Liver (tissue), 8 donors: ENCODE measurements at regions not wholly inside any gene's neighbourhood (a gene's known extent, or its start where the extent isn't known, plus 50 kb on each side); places are given as distances from the start of the nearest gene placed in this dataset.

Experiments used
- DNase-seq: peaks from one replicate; pipeline ENCODE4 v3.0.0-alpha.2; 2017; ENCODE audit warnings: low spot score
- H3K27ac ChIP-seq, 2 donors: one replicate each; pipeline ENCODE4 v1.7.0; 2013; ENCODE audit warnings: inconsistent platforms in 2 of 2, low read length in 2 of 2, control low read depth in 1 of 2, low read depth in 1 of 2, mild to moderate bottlenecking in 1 of 2
- H3K27me3 ChIP-seq, 4 donors: one replicate each; pipeline versions ENCODE4 v1.6.1 to v1.7.0; 2013; ENCODE audit warnings: low read length in 3 of 4, inconsistent platforms in 1 of 4, mild to moderate bottlenecking in 1 of 4, moderate library complexity in 1 of 4; ENCODE audit not compliant: control insufficient read depth in 4 of 4, insufficient read depth in 4 of 4
- H3K36me3 ChIP-seq, 4 donors: one replicate each; pipeline versions ENCODE4 v1.6.1 to v1.7.0; 2013; ENCODE audit warnings: low read length in 3 of 4, mild to moderate bottlenecking in 3 of 4, low read depth in 1 of 4, moderate library complexity in 1 of 4; ENCODE audit not compliant: control insufficient read depth in 4 of 4, insufficient read depth in 3 of 4
- H3K4me1 ChIP-seq, 4 donors: one replicate each; pipeline versions ENCODE4 v1.6.1 to v1.7.0; 2013; ENCODE audit warnings: low read length in 3 of 4, mild to moderate bottlenecking in 3 of 4, moderate library complexity in 1 of 4; ENCODE audit not compliant: control insufficient read depth in 4 of 4, insufficient read depth in 4 of 4
- H3K4me3 ChIP-seq, 3 donors: one replicate each; pipeline versions ENCODE4 v1.6.1 to v1.7.0; 2013; ENCODE audit warnings: low read length in 3 of 3, control low read depth in 1 of 3, low read depth in 1 of 3, mild to moderate bottlenecking in 1 of 3
- H3K9ac ChIP-seq, 2 donors: one replicate each; pipeline ENCODE4 v1.7.0; 2013; ENCODE audit warnings: low read length in 2 of 2, mild to moderate bottlenecking in 2 of 2, moderate library complexity in 2 of 2, control low read depth in 1 of 2, low read depth in 1 of 2
- H3K9me3 ChIP-seq, 4 donors: one replicate each; pipeline versions ENCODE4 v1.6.1 to v1.7.0; 2013; ENCODE audit warnings: low read length in 3 of 4; ENCODE audit not compliant: control insufficient read depth in 4 of 4
- EGR1 ChIP-seq, 2 donors: IDR thresholded peaks; 2 replicates each; pipeline ENCODE4 v1.6.1; 2016 to 2018; ENCODE audit warnings: antibody characterized with exemption in 2 of 2, low read depth in 2 of 2
- FOXA1 ChIP-seq: IDR thresholded peaks from 2 replicates; pipeline ENCODE4 v1.6.1; 2016; ENCODE audit warnings: antibody characterized with exemption
- FOXA2 ChIP-seq: IDR thresholded peaks from 2 replicates; pipeline ENCODE4 v1.6.1; 2016; ENCODE audit warnings: antibody characterized with exemption
- GABPA ChIP-seq, 2 donors: IDR thresholded peaks in 1 of 2; conservative IDR thresholded peaks in 1 of 2; 2 replicates each; pipeline ENCODE4 v1.6.1; 2016; ENCODE audit warnings: antibody characterized with exemption in 2 of 2, mild to moderate bottlenecking in 1 of 2, moderate library complexity in 1 of 2
- HNF4A ChIP-seq, 2 donors: conservative IDR thresholded peaks; 2 replicates each; pipeline ENCODE4 v1.6.1; 2016; ENCODE audit warnings: antibody characterized with exemption in 2 of 2, mild to moderate bottlenecking in 2 of 2
- JUND ChIP-seq, 2 donors: IDR thresholded peaks; 2 replicates each; pipeline ENCODE4 v1.6.1; 2016; ENCODE audit warnings: antibody characterized with exemption in 2 of 2
- NR2F2 ChIP-seq: IDR thresholded peaks from 2 replicates; pipeline ENCODE4 v1.6.1; 2016; ENCODE audit warnings: antibody characterized with exemption
- RXRA ChIP-seq, 2 donors: IDR thresholded peaks; 2 replicates each; pipeline ENCODE4 v1.6.1; 2017 to 2018; ENCODE audit warnings: antibody characterized with exemption in 2 of 2, mild to moderate bottlenecking in 1 of 2
- SP1 ChIP-seq: IDR thresholded peaks from 2 replicates; pipeline ENCODE4 v1.6.1; 2018; ENCODE audit warnings: antibody characterized with exemption, mild to moderate bottlenecking
- TAF1 ChIP-seq: conservative IDR thresholded peaks from 2 replicates; pipeline ENCODE4 v1.6.1; 2016; ENCODE audit warnings: antibody characterized with exemption, mild to moderate bottlenecking
- YY1 ChIP-seq: IDR thresholded peaks from 2 replicates; pipeline ENCODE4 v1.6.1; 2016; ENCODE audit warnings: antibody characterized with exemption, mild to moderate bottlenecking
- WGBS: extraction: QIAGEN DNeasy Blood & Tissue Kit; methylation state at CpG from one replicate; pipeline ENCODE4 v1.1.7; 2013; 5-methylcytosine and 5-hydroxymethylcytosine counted together
- TF ChIP-seq, protein P1 (sequence below): IDR thresholded peaks from 2 replicates; pipeline ENCODE4 v1.6.1; 2016; ENCODE audit warnings: antibody characterized with exemption
- TF ChIP-seq, protein P2 (sequence below): IDR thresholded peaks from 2 replicates; pipeline ENCODE4 v1.6.1; 2016; ENCODE audit warnings: antibody characterized with exemption, mild to moderate bottlenecking
- TF ChIP-seq, protein P3 (sequence below): fragments of 150-350 bp; IDR thresholded peaks from 2 replicates; pipeline ENCODE4 v1.5.1; 2017; ENCODE audit warnings: improper control_type of control experiment, low read depth, low read length; ENCODE audit not compliant: missing input control
- TF ChIP-seq, protein P4 (sequence below): IDR thresholded peaks from 2 replicates; pipeline ENCODE4 v1.6.1; 2016; ENCODE audit warnings: antibody characterized with exemption
- TF ChIP-seq, protein P5 (sequence below): IDR thresholded peaks from 2 replicates; pipeline ENCODE4 v1.6.1; 2016; ENCODE audit warnings: antibody characterized with exemption
- donor health status: healthy.
- donor health status: healthy.
- donor health status: healthy.
- donor health status: healthy.
- donor health status: healthy.

DNA sequence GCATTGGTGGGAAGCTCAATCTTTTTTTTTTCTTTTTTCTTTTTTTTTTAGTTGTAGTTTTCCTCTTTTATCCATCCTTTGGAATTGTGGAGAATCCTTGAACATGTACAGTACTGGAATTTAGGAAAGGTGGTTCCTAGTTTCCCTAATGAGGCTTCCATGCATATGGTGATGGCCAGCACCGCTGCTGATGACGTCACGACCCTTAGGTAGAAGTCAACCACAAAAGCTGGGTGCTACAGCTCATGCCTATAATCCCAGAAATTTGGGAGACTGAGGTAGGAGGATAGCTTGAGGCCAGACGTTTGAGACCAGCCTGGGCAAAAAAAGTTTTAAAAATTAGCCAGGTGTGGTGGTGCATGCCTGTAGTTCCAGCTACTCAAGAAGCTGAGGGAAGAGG is 79.3 kb upstream of the SOX4 start:
- 83% methylated on average over 4 of the region's 4 CpGs for WGBS
- no peak overlapping the region for H3K27ac ChIP-seq
- H3K9ac ChIP-seq = no peak overlapping the region
- TF ChIP-seq EGR1 (IDR thresholded peaks at IDR 0.05; ENCODE audit: low read depth in 2 of 2) (no peak), NR2F2 (no peak), GABPA (IDR thresholded peaks at IDR 0.05 in 1 of 2, conservative IDR thresholded peaks at IDR 0.05 in 1 of 2) (no peak), YY1 (no peak), JUND (IDR thresholded peaks at IDR 0.05) (no peak), RXRA (IDR thresholded peaks at IDR 0.05) (no peak), FOXA1 (no peak), HNF4A (conservative IDR thresholded peaks at IDR 0.05) (no peak)
- TF ChIP-seq, protein P1, sequence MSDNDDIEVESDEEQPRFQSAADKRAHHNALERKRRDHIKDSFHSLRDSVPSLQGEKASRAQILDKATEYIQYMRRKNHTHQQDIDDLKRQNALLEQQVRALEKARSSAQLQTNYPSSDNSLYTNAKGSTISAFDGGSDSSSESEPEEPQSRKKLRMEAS = no peak
- TF ChIP-seq, protein P2, sequence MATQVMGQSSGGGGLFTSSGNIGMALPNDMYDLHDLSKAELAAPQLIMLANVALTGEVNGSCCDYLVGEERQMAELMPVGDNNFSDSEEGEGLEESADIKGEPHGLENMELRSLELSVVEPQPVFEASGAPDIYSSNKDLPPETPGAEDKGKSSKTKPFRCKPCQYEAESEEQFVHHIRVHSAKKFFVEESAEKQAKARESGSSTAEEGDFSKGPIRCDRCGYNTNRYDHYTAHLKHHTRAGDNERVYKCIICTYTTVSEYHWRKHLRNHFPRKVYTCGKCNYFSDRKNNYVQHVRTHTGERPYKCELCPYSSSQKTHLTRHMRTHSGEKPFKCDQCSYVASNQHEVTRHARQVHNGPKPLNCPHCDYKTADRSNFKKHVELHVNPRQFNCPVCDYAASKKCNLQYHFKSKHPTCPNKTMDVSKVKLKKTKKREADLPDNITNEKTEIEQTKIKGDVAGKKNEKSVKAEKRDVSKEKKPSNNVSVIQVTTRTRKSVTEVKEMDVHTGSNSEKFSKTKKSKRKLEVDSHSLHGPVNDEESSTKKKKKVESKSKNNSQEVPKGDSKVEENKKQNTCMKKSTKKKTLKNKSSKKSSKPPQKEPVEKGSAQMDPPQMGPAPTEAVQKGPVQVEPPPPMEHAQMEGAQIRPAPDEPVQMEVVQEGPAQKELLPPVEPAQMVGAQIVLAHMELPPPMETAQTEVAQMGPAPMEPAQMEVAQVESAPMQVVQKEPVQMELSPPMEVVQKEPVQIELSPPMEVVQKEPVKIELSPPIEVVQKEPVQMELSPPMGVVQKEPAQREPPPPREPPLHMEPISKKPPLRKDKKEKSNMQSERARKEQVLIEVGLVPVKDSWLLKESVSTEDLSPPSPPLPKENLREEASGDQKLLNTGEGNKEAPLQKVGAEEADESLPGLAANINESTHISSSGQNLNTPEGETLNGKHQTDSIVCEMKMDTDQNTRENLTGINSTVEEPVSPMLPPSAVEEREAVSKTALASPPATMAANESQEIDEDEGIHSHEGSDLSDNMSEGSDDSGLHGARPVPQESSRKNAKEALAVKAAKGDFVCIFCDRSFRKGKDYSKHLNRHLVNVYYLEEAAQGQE = no peak
- TF ChIP-seq, protein P3, sequence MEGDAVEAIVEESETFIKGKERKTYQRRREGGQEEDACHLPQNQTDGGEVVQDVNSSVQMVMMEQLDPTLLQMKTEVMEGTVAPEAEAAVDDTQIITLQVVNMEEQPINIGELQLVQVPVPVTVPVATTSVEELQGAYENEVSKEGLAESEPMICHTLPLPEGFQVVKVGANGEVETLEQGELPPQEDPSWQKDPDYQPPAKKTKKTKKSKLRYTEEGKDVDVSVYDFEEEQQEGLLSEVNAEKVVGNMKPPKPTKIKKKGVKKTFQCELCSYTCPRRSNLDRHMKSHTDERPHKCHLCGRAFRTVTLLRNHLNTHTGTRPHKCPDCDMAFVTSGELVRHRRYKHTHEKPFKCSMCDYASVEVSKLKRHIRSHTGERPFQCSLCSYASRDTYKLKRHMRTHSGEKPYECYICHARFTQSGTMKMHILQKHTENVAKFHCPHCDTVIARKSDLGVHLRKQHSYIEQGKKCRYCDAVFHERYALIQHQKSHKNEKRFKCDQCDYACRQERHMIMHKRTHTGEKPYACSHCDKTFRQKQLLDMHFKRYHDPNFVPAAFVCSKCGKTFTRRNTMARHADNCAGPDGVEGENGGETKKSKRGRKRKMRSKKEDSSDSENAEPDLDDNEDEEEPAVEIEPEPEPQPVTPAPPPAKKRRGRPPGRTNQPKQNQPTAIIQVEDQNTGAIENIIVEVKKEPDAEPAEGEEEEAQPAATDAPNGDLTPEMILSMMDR = no peak
- TF ChIP-seq, protein P4, sequence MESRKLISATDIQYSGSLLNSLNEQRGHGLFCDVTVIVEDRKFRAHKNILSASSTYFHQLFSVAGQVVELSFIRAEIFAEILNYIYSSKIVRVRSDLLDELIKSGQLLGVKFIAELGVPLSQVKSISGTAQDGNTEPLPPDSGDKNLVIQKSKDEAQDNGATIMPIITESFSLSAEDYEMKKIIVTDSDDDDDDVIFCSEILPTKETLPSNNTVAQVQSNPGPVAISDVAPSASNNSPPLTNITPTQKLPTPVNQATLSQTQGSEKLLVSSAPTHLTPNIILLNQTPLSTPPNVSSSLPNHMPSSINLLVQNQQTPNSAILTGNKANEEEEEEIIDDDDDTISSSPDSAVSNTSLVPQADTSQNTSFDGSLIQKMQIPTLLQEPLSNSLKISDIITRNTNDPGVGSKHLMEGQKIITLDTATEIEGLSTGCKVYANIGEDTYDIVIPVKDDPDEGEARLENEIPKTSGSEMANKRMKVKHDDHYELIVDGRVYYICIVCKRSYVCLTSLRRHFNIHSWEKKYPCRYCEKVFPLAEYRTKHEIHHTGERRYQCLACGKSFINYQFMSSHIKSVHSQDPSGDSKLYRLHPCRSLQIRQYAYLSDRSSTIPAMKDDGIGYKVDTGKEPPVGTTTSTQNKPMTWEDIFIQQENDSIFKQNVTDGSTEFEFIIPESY = no peak
- no peak overlapping the region for H3K4me3 ChIP-seq
- H3K27me3 ChIP-seq = no peaks in the 10 kb centered on the region
- no peaks in the 10 kb centered on the region for H3K9me3 ChIP-seq
- H3K4me1 ChIP-seq = no peaks in the 10 kb centered on the region
- DNase-seq = no peak
- no peaks in the 10 kb centered on the region for H3K36me3 ChIP-seq

DNA sequence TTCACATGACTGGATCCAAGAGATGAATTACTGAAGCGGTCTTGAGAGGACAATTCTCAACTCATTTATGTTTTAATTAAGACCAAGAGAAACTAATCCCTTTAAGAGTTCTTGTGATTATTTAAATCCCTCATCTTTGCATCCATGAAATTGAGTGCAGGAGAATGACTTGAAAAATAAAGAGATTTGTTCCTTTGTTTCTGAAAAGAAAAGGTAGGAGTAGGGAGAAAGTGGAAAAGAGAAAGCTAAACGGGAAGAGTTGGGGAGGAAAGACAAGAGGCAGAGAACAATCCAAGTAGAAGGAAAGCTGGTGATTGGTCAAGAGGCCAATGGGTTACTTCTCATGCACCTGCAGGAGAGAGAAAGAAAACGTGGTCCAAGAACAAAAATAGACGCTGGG is 75.2 kb upstream of the SOX4 start:
- no peaks in the 10 kb centered on the region for H3K9me3 ChIP-seq
- H3K27ac ChIP-seq = no peak overlapping the region
- no peak overlapping the region for H3K9ac ChIP-seq
- no peaks in the 10 kb centered on the region for H3K4me1 ChIP-seq
- no peaks in the 10 kb centered on the region for H3K36me3 ChIP-seq
- no peak overlapping the region for H3K4me3 ChIP-seq
- no peaks in the 10 kb centered on the region for H3K27me3 ChIP-seq
- 71% methylated on average over 4 of the region's 4 CpGs for WGBS
- no peak for TF ChIP-seq SP1
- TF ChIP-seq FOXA1 = no peak
- no peak for TF ChIP-seq TAF1
- TF ChIP-seq NR2F2 = no peak
- TF ChIP-seq RXRA (IDR thresholded peaks at IDR 0.05) = no peak
- TF ChIP-seq, protein P5, sequence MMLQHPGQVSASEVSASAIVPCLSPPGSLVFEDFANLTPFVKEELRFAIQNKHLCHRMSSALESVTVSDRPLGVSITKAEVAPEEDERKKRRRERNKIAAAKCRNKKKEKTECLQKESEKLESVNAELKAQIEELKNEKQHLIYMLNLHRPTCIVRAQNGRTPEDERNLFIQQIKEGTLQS = no peak
- no peak for TF ChIP-seq GABPA (IDR thresholded peaks at IDR 0.05 in 1 of 2, conservative IDR thresholded peaks at IDR 0.05 in 1 of 2)
- TF ChIP-seq FOXA2 = no peak
- TF ChIP-seq, protein P1 = no peak
- no peak for TF ChIP-seq HNF4A (conservative IDR thresholded peaks at IDR 0.05)
- no peak for TF ChIP-seq EGR1 (IDR thresholded peaks at IDR 0.05; ENCODE audit: low read depth in 2 of 2)
- TF ChIP-seq, protein P3 = no peak
- no peak for TF ChIP-seq YY1
- TF ChIP-seq, protein P2 = no peak
- no peak for DNase-seq
